Cardiac fibroblast (primary cell): ENCODE measurements at regions not wholly inside any gene's neighbourhood (a gene's known extent, or its start where the extent isn't known, plus 50 kb on each side); places are given as distances from the start of the nearest gene placed in this dataset.

ENCODE experiments used
- DNase-seq, 2 donors: peaks; one replicate each; pipeline versions ENCODE4 v3.0.0 to v3.0.0-alpha.2; 2010; ENCODE audit warnings: low read depth in 2 of 2
- H3K4me3 ChIP-seq, 2 donors: replicated peaks in 1 of 2; 1 replicate in 1 of 2; 2 replicates in 1 of 2; pipeline ENCODE4 v1.5.1; 2011; ENCODE audit warnings: low read depth in 2 of 2, low read length in 2 of 2, mild to moderate bottlenecking in 2 of 2, moderate library complexity in 1 of 2
- TF ChIP-seq, protein P1 (sequence below): IDR thresholded peaks from one replicate; pipeline ENCODE4 v1.5.1; 2011; ENCODE audit warnings: low read depth, mild to moderate bottlenecking, low read length, inconsistent platforms

DNA sequence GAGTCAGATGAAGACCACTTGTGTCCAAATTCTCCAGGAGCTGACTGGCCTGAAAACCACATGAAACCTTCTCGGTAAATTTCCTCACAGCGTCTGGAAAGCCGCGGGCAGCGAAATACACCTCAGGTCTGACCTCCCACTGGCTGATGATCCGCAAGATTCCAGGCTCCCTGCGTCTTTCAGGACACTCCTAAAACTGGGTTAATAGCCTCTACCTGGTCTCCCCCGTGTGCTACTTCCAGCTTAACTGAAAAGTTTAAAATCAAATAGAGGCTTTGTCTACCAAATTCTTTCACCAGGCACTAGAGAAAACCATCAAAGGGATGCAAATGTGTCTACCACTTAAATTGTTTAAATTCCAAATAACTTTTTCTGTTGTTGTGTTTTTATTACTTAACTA is 312.6 kb downstream of the DRD1 start:
- DNase-seq, result no peak
- no peak overlapping the region for H3K4me3 ChIP-seq
- TF ChIP-seq, protein P1, sequence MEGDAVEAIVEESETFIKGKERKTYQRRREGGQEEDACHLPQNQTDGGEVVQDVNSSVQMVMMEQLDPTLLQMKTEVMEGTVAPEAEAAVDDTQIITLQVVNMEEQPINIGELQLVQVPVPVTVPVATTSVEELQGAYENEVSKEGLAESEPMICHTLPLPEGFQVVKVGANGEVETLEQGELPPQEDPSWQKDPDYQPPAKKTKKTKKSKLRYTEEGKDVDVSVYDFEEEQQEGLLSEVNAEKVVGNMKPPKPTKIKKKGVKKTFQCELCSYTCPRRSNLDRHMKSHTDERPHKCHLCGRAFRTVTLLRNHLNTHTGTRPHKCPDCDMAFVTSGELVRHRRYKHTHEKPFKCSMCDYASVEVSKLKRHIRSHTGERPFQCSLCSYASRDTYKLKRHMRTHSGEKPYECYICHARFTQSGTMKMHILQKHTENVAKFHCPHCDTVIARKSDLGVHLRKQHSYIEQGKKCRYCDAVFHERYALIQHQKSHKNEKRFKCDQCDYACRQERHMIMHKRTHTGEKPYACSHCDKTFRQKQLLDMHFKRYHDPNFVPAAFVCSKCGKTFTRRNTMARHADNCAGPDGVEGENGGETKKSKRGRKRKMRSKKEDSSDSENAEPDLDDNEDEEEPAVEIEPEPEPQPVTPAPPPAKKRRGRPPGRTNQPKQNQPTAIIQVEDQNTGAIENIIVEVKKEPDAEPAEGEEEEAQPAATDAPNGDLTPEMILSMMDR, result no peak

DNA sequence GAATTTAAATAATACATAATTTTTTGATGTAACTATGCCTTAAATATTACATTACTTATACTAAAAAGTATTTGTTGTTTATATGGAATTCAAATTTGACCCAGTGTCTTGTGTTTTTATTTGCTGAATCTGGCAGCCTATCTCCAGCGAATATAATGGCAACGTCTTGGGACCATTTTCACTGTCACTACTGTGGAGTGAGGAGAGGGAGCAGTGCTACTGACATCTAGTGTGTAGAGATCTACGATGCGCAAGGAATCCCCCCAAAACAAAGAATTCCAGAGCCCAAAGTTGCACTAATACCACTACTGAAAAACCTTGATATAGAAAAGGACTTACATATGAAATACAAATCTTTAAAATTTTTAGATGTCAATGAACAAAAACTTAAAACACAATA is 314.4 kb downstream of the DRD1 start:
- no peak overlapping the region for H3K4me3 ChIP-seq
- DNase-seq, result no peak
- TF ChIP-seq, protein P1, result no peak

DNA sequence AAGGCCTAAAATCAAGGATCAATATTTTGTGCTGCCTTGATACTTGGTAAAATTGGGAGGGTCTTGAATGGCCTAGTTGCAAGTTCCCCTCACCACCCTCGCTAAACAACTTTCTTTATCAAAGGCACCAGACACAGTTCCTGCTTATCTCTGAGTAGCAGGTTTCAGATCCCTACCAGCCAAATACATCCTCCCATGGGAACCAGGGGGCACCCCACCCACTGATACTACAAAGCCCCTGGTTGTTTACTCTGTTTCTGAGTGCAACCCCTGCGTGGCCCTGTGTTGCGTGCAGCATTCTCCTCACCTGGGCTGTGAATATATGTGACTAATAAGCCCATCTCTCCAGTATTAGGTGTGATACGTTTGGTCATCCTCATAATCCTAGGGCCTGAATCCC is 314.9 kb downstream of the DRD1 start:
- TF ChIP-seq, protein P1, result no peak
- no peak overlapping the region for H3K4me3 ChIP-seq
- no peak for DNase-seq

DNA sequence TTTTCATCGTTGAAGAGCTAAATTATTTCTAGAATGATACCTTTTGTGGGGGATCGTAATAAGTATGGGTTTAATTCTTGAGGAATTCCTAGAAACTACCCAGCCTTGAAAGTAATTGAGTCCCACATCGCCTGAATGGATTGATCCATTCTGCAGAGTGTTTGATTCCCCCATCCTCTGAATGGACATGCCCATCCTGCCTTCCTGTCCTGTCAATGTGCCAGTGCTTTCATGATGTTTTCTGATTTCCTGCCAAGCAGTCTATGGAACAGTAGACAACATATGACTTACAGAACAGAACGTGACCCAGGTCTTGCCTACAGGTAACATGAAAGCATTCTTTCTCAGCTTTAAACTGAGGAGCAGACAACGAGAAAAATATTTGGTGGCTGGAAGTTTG is 319.2 kb downstream of the DRD1 start:
- H3K4me3 ChIP-seq, result no peak overlapping the region
- TF ChIP-seq, protein P1, result no peak
- DNase-seq, result no peak

DNA sequence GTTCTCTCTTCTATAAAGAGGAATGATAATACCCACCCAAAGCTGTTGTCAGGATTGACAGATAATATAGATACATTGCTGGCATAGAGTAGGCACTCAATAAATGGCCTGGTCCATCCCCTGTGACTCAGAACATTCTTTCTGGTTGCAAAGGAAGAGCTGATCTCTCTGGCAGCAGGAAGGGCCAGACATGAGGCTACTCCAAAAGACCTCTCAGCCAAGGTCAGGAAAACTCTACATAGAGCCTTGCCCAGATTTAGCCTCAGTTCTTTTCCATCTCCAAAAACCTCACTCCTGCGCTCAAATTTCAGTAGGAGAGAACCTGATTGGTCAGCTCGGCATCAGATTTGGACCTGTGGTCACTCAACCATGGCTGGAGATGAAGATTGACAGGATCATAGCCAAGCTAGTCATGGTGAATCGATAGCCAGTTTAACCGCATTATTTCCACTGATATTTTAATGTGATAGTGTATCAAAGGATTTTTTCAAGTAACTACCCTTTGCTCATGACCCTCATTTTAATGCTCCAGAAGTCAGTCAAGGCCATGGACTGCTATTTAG is 319.6 kb downstream of the DRD1 start:
- H3K4me3 ChIP-seq, result no peak overlapping the region
- DNase-seq, result no peak
- TF ChIP-seq, protein P1, result no peak

DNA sequence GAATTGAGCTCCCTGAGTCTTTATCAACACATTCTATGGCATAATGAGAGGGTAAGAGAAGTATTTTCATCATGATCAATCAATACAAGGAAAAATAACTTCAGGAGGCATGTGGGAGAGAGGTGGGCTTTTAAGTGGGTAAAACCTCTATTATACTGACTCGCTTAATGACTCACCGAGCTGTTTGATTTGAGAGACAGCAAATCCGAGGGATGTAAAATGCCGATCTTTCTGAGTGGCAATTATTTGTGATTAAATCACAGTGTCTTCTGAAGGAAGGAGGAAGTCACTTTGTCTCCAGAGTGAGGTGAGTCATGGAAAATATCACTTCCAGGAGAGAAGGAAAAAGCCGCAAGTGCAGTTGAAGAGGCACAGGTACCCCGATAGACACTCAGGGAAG is 320.4 kb downstream of the DRD1 start:
- TF ChIP-seq, protein P1, result no peak
- no peak overlapping the region for H3K4me3 ChIP-seq
- DNase-seq, result no peak

DNA sequence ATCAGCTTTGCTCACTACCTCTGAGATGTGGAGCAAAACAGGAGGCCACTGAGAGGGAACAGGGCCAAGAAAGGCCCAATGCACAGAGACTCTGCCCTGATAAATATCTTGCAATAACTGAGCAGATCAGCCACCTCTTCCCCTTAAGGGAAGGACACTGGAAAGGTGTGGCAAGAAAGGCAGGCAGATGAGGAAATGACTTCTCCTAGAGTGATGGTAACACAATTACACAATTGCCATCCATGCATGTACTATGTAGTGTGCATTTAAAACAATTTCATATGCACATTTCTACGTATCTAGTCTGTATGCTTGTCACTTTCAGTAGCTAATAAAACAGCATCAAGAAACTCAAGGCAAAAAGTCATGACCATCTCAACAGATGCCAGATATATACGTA is 322.5 kb downstream of the DRD1 start:
- DNase-seq, result no peak
- no peak overlapping the region for H3K4me3 ChIP-seq
- TF ChIP-seq, protein P1, result no peak
